Jurkat, Clone E6-1 (cell line): ENCODE measurements at regions not wholly inside any gene's neighbourhood (a gene's known extent, or its start where the extent isn't known, plus 50 kb on each side); places are given as distances from the start of the nearest gene placed in this dataset.

Source experiments
- DNase-seq: peaks from one replicate; pipeline ENCODE4 v3.0.0-alpha.2; 2011; ENCODE audit warnings: low read depth, low spot score
- H3K4me3 ChIP-seq: 2 replicates; pipeline ENCODE4 v1.5.1; 2011; ENCODE audit warnings: mild to moderate bottlenecking, low read length, control low read depth, moderate library complexity

GRCh38 chr12:33669349-33669748 lies 229.7 kb upstream of the SYT10 start:
- H3K4me3 ChIP-seq: no peak overlapping the region
- DNase-seq: no peak

GRCh38 chr12:33670284-33670683 lies 230.7 kb upstream of the SYT10 start:
- no peak overlapping the region for H3K4me3 ChIP-seq
- DNase-seq: no peak

GRCh38 chr12:33671676-33672075 lies 232.1 kb upstream of the SYT10 start:
- no peak overlapping the region for H3K4me3 ChIP-seq
- no peak for DNase-seq

- no peak for DNase-seq
- no peak overlapping the region for H3K4me3 ChIP-seq
Measured at GRCh38 chr12:33672836-33673577, 233.4 kb upstream of the SYT10 start.

GRCh38 chr12:33676866-33677265 lies 237.2 kb upstream of the SYT10 start:
- DNase-seq: no peak
- H3K4me3 ChIP-seq: no peak overlapping the region

GRCh38 chr12:33678221-33678964 lies 238.8 kb upstream of the SYT10 start:
- no peak overlapping the region for H3K4me3 ChIP-seq
- DNase-seq: no peak

GRCh38 chr12:33690562-33690961 lies 250.9 kb upstream of the SYT10 start:
- no peak overlapping the region for H3K4me3 ChIP-seq
- DNase-seq: no peak

- DNase-seq: no peak
- H3K4me3 ChIP-seq: no peak overlapping the region
Measured at GRCh38 chr12:33703221-33703620, 263.6 kb upstream of the SYT10 start.

GRCh38 chr12:33706927-33707326 lies 267.3 kb upstream of the SYT10 start:
- no peak overlapping the region for H3K4me3 ChIP-seq
- no peak for DNase-seq

GRCh38 chr12:33708935-33709334 lies 269.3 kb upstream of the SYT10 start:
- DNase-seq: no peak
- H3K4me3 ChIP-seq: no peak overlapping the region

- no peak for DNase-seq
- H3K4me3 ChIP-seq: no peak overlapping the region
Measured at GRCh38 chr12:33710548-33710947, 270.9 kb upstream of the SYT10 start.

GRCh38 chr12:33718631-33719030 lies 279.0 kb upstream of the SYT10 start:
- no peak for DNase-seq
- H3K4me3 ChIP-seq: no peak overlapping the region

- DNase-seq: no peak
- no peak overlapping the region for H3K4me3 ChIP-seq
Measured at GRCh38 chr12:33721561-33721960, 281.9 kb upstream of the SYT10 start.

- no peak overlapping the region for H3K4me3 ChIP-seq
- no peak for DNase-seq
Measured at GRCh38 chr12:33724867-33725266, 285.2 kb upstream of the SYT10 start.

- no peak for DNase-seq
- H3K4me3 ChIP-seq: no peak overlapping the region
Measured at GRCh38 chr12:33734871-33735270, 287.4 kb upstream of the ALG10 start.

- no peak for DNase-seq
Measured at GRCh38 chr12:33752854-33753253, 269.4 kb upstream of the ALG10 start.

GRCh38 chr12:33757701-33758100 lies 264.6 kb upstream of the ALG10 start:
- no peak for DNase-seq
- no peak overlapping the region for H3K4me3 ChIP-seq

More at GRCh38 chr12:33752854-33753253, 269.4 kb upstream of the ALG10 start:
- no peak overlapping the region for H3K4me3 ChIP-seq

- no peak overlapping the region for H3K4me3 ChIP-seq
- DNase-seq: no peak
Measured at GRCh38 chr12:33759279-33759678, 263.0 kb upstream of the ALG10 start.

GRCh38 chr12:33763331-33763730 lies 259.0 kb upstream of the ALG10 start:
- H3K4me3 ChIP-seq: no peak overlapping the region
- no peak for DNase-seq

GRCh38 chr12:33770652-33771051 lies 251.6 kb upstream of the ALG10 start:
- H3K4me3 ChIP-seq: no peak overlapping the region
- no peak for DNase-seq

- no peak overlapping the region for H3K4me3 ChIP-seq
- DNase-seq: no peak
Measured at GRCh38 chr12:33771889-33772288, 250.4 kb upstream of the ALG10 start.
